ENCODE measurements at regions not wholly inside any gene's neighbourhood (a gene's known extent, or its start where the extent isn't known, plus 50 kb on each side); places are given as distances from the start of the nearest gene placed in this dataset.

- Histone ChIP-seq H3K27me3 (no peaks in the 10 kb centered on the region), H3K27ac (no peak overlapping the region), H3K4me1 (peaks cover 7% of the 10 kb centered on the region), H3K36me3 (replicated peaks in 1 of 2; ENCODE audit: insufficient read depth in 1 of 2, low read depth in 2 of 2) (no peaks in the 10 kb centered on the region), H3K4me3 (no peak overlapping the region), H3K9me3 (no peaks in the 10 kb centered on the region)
- 0 to 36% methylated on average over 1 of the region's 1 CpG for WGBS, 2 donors
- no peak for ATAC-seq
- intact Hi-C loops (cut with DNase I) = no loop called here
- no peak for TF ChIP-seq POLR2A (IDR thresholded peaks at IDR 0.05)
- no peak for TF ChIP-seq CTCF (IDR thresholded peaks at IDR 0.05)
- DNase-seq = no peak
These were observed 141.5 kb downstream of the LY86 start for GRCh38 chr6:6729971-6730370.

DNA sequence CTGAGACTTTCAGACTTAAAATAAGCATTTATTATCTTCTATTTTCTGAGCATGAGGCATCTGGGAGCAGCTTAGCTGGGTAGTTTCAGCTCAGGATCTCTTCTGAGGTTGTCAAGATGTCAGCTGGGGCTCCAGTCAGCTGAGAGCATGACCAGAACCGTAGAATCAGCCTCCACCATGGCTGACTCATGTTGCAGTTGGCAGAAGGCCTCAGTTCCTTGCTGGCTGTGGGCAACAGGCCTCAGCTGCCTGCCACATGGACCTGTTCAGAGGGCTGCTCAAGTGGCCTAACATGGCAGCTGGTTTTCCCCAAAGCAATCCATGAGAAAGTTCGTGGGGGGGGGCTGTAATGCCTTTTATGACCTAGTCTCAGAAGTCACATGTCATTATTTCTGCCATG, 142.3 kb downstream of the LY86 start:
- ATAC-seq (no peak), DNase-seq (peak in 1 of 4 donors; percentile 71)
- Histone ChIP-seq H3K9me3 (no peaks in the 10 kb centered on the region), H3K27ac (no peak overlapping the region), H3K36me3 (replicated peaks in 1 of 2; ENCODE audit: insufficient read depth in 1 of 2, low read depth in 2 of 2) (no peaks in the 10 kb centered on the region), H3K4me3 (no peak overlapping the region), H3K27me3 (no peaks in the 10 kb centered on the region), H3K4me1 (no peaks in the 10 kb centered on the region)
- 48 to 77% methylated on average over 1 to 2 of the region's 2 CpGs for WGBS, 2 donors
- intact Hi-C loops (cut with DNase I) = no loop called here
- TF ChIP-seq POLR2A (IDR thresholded peaks at IDR 0.05) (no peak), CTCF (IDR thresholded peaks at IDR 0.05) (no peak)

DNA sequence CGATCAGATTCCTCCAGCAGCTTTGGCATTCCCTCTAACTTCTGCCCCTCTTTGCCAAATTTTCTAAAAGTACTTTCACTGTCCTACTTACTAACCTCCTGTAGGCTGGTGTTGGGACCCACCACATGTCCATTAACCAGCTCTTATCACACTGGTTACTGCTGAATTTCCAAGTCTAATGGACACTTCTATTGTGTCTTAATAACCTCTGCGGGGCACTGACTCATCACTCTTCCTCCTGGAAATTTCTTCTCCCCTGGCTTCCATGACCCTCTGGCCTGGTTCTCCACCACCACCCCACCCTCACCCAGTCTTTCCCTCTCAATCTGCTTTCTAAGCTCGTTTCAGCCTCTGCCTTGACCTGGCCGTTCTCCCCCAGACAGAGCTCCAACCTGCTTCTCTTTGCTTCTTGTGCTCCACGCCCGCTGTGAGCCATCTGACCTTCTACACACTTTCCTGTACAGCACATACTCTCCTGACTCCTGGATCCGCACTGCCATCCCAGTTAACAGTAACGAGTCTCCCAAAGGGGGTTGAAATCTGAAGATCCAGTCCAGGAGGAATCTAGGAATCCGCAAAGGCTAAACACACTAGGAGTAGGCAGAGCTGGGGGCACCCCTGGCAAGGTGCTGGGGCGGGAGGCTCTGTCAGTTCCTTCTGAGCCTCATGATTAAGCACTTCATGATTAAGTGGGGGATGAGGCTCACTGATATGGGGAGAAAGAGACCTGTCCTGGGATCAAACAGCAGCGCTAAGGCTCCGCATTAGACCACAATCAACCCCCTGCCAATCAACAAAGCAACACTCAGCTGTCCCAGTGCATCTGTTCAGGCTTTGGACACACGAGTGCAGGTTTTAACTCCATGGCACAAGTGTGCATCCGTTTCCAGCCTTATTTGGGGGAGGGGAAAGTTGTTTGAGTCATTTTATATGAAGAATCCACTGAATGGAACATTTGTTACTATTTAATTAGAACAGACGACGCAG, 146.3 kb downstream of the LY86 start:
- no peaks in the 10 kb centered on the region for H3K4me1 ChIP-seq
- ATAC-seq (no peak), DNase-seq (no peak)
- H3K36me3 ChIP-seq (replicated peaks in 1 of 2; ENCODE audit: insufficient read depth in 1 of 2, low read depth in 2 of 2) = no peaks in the 10 kb centered on the region
- no peak overlapping the region for H3K27ac ChIP-seq
- no peak overlapping the region for H3K4me3 ChIP-seq
- TF ChIP-seq POLR2A (IDR thresholded peaks at IDR 0.05) (no peak), CTCF (IDR thresholded peaks at IDR 0.05) (no peak)
- WGBS, 2 donors = 77 to 78% methylated on average over 16 of the region's 16 CpGs
- no peaks in the 10 kb centered on the region for H3K27me3 ChIP-seq
- no peaks in the 10 kb centered on the region for H3K9me3 ChIP-seq
- intact Hi-C loops (cut with DNase I) = no loop called here

DNA sequence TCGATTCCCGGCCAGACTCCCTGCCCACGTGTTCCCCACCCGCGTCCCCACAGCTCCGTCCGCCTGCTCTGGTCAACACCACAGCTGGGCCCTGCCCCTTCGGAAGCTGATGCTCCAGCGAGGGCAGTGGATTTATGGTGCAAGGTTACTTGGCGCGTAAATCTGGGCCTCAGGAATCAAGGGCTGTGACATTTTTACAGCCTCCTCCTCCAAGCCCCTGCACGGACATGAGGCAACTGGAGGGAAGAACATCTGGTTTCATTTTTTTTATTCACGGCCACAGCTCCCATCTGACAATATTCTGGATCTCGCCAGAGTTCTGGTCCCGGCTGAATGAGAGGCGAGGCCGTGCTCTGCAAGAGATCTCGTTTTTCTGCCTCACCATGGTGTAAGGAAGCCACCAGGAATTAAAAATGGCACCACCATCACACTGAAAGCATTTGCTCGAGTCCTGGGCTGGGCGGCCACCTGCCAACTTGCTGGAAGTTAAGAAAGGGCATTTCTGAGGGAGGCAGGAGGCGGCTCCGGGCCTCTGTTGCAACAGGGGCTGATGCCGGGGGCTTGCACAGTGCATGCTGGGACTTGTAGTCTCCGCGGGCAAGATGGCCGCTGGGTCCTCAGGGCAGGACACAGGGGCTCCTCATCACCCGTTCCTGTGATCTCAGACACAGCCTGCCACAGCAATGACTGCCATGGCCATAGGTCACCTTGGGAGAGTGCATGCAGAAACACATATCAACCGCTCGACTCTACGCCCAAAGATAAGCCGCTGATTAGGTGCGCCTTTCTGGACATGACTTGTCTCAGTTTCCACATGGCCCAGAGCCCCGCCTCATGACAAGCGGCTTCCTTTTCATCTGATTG, 148.5 kb downstream of the LY86 start:
- Histone ChIP-seq H3K4me3 (no peak overlapping the region), H3K27me3 (no peaks in the 10 kb centered on the region), H3K27ac (no peak overlapping the region), H3K9me3 (no peaks in the 10 kb centered on the region), H3K4me1 (no peaks in the 10 kb centered on the region), H3K36me3 (replicated peaks in 1 of 2; ENCODE audit: insufficient read depth in 1 of 2, low read depth in 2 of 2) (no peaks in the 10 kb centered on the region)
- 56 to 57% methylated on average over 33 to 34 of the region's 34 CpGs for WGBS, 2 donors
- ATAC-seq = peak; percentile 55
- DNase-seq = peak in 2 of 4 donors; percentile 30 to 48
- intact Hi-C loops (cut with DNase I) = no loop called here
- TF ChIP-seq CTCF (IDR thresholded peaks at IDR 0.05) (no peak), POLR2A (IDR thresholded peaks at IDR 0.05) (no peak)

Data from body of pancreas (tissue), 4 donors.